Pancreas (tissue), 10 donors: ENCODE measurements at regions not wholly inside any gene's neighbourhood (a gene's known extent, or its start where the extent isn't known, plus 50 kb on each side); places are given as distances from the start of the nearest gene placed in this dataset.
"Not testable (repeated sequence)": the region's sequence is repeated elsewhere in the genome, so short reads cannot be mapped to it uniquely, and the experiment has no call there.

Source experiments
- ATAC-seq, 4 donors: fragments of 200-7000 bp; cut with Tn5 transposase; one replicate each; pipeline versions ENCODE4 v1.8.0 to v1.9.1; 2020; ENCODE audit warnings: mild to moderate bottlenecking in 4 of 4, moderate library complexity in 4 of 4
- DNase-seq, 6 donors: peaks; one replicate each; pipeline ENCODE4 v3.0.0-alpha.2; 2020
- FAIRE-seq: peaks from 2 replicates; lab custom pipeline; 2012; peaks lifted over from hg19 to GRCh38; lab: Jason Lieb, UNC
- H3K27ac ChIP-seq, 4 donors: fragments of 200-600 bp; sonication (generic); 1 replicate in 3 of 4; 2 replicates in 1 of 4; pipeline versions ENCODE4 v1.5.0 to v1.8.0; 2020
- H3K27me3 ChIP-seq, 4 donors: fragments of 200-600 bp; one replicate each; pipeline ENCODE4 v1.8.0; 2021
- H3K36me3 ChIP-seq, 3 donors: fragments of 200-600 bp; sonication (generic) in 1 of 3; one replicate each; pipeline versions ENCODE4 v1.5.0 to v1.8.0; 2020 to 2021
- H3K4me1 ChIP-seq, 3 donors: fragments of 200-600 bp; one replicate each; pipeline ENCODE4 v1.8.0; 2021
- H3K4me3 ChIP-seq, 4 donors: fragments of 200-600 bp; sonication (generic) in 2 of 4; one replicate each; pipeline versions ENCODE4 v1.5.0 to v1.8.0; 2020 to 2021
- H3K9me3 ChIP-seq, 4 donors: fragments of 200-600 bp; one replicate each; pipeline ENCODE4 v1.8.0; 2021
- WGBS, 2 donors: extraction: QIAGEN DNeasy Blood & Tissue Kit; methylation state at CpG; one replicate each; pipeline ENCODE4 v1.1.7; 2013; 5-methylcytosine and 5-hydroxymethylcytosine counted together
- intact Hi-C, 3 donors: fragments of 100-400 bp; cut with DNase I; formaldehyde crosslinking; loops; one replicate each; pipeline versions ENCODE4 v1.11.1 to v1.14.2; 2022
- TF ChIP-seq, protein P1 (sequence below), 4 donors: fragments of 200-600 bp; sonication (generic) in 3 of 4; IDR thresholded peaks; one replicate each; pipeline versions ENCODE4 v1.5.0 to v1.8.0; 2021; ENCODE audit warnings: antibody characterized with exemption in 4 of 4
- donor health status: healthy with polysubstance abuse.
- donor health status: DM: no; HTN: no; CAD: no; lungs with moderate emphysema.
- donor health status: DM: no; HTN: no; CAD: no.
- donor health status: control.
- donor health status: control.
- donor health status: Bipolar disorder and iron deficiency.
- donor health status: DM: yes; HTN: yes; CAD: no.
- donor health status: DM: no; HTN: no; CAD: no.
- donor health status: DM: no; HTN: no; CAD: no.
- donor health status: DM: yes; HTN: yes; CAD: no.

DNA sequence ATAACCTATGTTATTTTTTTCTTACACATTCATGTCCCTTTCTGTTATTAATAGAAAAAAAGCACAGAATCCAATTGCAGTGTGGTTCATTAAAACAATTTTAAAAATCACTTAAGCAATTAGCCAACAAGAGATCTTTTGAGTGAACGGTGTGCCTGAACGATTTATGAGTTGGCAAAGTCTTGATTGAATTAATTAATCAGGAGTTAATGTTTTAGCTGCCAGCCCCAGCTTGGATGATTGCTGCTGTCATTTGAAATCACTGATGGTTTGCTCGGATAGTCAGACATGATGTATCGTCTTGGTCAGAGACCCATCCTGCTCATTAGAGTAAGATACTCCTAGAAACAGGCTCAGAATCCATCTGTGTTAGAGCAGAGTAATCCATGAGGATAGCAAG lies 158.3 kb upstream of the GALNT2 start:
- TF ChIP-seq, protein P1, sequence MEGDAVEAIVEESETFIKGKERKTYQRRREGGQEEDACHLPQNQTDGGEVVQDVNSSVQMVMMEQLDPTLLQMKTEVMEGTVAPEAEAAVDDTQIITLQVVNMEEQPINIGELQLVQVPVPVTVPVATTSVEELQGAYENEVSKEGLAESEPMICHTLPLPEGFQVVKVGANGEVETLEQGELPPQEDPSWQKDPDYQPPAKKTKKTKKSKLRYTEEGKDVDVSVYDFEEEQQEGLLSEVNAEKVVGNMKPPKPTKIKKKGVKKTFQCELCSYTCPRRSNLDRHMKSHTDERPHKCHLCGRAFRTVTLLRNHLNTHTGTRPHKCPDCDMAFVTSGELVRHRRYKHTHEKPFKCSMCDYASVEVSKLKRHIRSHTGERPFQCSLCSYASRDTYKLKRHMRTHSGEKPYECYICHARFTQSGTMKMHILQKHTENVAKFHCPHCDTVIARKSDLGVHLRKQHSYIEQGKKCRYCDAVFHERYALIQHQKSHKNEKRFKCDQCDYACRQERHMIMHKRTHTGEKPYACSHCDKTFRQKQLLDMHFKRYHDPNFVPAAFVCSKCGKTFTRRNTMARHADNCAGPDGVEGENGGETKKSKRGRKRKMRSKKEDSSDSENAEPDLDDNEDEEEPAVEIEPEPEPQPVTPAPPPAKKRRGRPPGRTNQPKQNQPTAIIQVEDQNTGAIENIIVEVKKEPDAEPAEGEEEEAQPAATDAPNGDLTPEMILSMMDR (IDR thresholded peaks at IDR 0.05) = no peak
- DNase-seq (no peak), FAIRE-seq (no peak), ATAC-seq (no peak)
- no peaks in the 10 kb centered on the region for H3K36me3 ChIP-seq
- intact Hi-C loops = no loop called here
- H3K4me1 ChIP-seq = peaks cover 0 to 8% (median 4%) of the 10 kb centered on the region in 3 donors
- no peak overlapping the region for H3K27ac ChIP-seq
- no peak overlapping the region for H3K4me3 ChIP-seq
- H3K27me3 ChIP-seq = no peaks in the 10 kb centered on the region
- WGBS, 2 donors = 78 to 80% methylated on average over 4 of the region's 4 CpGs
- H3K9me3 ChIP-seq = no peaks in the 10 kb centered on the region

DNA sequence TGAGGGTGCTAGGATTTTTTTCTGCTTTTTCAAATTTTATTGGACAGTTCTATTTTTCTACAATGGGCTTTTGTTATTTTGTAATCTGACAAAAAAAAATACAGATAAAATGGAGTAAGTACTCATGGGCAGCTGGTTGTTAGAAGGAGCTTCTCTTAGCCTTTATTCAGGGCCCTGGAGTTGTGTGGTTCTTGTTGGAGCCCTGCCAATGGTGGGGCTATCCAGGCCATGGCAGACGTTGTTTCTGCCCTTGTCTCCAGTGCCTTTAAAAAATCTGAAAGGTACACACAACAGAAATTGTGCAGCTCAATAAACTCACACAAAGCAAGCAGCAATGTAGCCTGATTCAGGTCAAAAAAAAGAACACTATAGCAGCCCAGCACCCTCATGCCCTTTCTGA lies 153.5 kb upstream of the GALNT2 start:
- no peaks in the 10 kb centered on the region for H3K4me1 ChIP-seq
- intact Hi-C loops = no loop called here
- ATAC-seq (no peak), FAIRE-seq (no peak), DNase-seq (no peak)
- H3K27ac ChIP-seq = no peak overlapping the region
- no peaks in the 10 kb centered on the region for H3K36me3 ChIP-seq
- H3K4me3 ChIP-seq = no peak overlapping the region
- H3K27me3 ChIP-seq = no peaks in the 10 kb centered on the region
- H3K9me3 ChIP-seq = no peaks in the 10 kb centered on the region
- WGBS, 2 donors = 0 to 5% methylated on average over 1 of the region's 1 CpG
- TF ChIP-seq, protein P1 (IDR thresholded peaks at IDR 0.05) = no peak

GRCh38 chr1:229919488-229919887 lies 147.6 kb upstream of the GALNT2 start:
- FAIRE-seq, DNase-seq, H3K9me3 ChIP-seq, H3K4me3 ChIP-seq, H3K4me1 ChIP-seq, H3K36me3 ChIP-seq, H3K27me3 ChIP-seq, H3K27ac ChIP-seq, ATAC-seq, intact Hi-C loops: not testable (repeated sequence)
- 95 to 98% methylated on average over 10 of the region's 10 CpGs for WGBS, 2 donors

DNA sequence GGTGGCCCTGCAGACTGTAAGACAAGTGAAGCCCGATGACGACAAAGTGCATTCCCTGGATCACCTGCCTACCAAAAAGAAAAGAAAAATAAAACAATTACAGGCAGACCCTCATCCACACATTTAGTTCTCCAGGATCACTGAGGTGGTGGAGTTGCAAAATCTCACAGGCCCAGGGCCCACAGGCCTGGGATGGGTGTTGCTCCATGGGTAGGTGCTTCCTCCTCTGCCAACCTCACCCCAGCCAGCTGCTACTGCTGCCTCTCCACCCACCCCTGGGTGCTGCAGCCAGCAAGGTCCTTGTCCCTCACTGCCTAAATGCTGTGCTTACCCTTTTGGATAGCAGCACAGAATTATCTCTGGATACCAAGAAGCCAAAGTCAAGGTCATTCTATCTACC lies 146.4 kb upstream of the GALNT2 start:
- Histone ChIP-seq H3K9me3 (no peaks in the 10 kb centered on the region), H3K27me3 (no peaks in the 10 kb centered on the region), H3K4me3 (no peak overlapping the region), H3K36me3 (no peaks in the 10 kb centered on the region), H3K27ac (no peak overlapping the region), H3K4me1 (peaks cover 0 to 4% (median 0%) of the 10 kb centered on the region in 3 donors)
- intact Hi-C loops = no loop called here
- ATAC-seq (no peak), DNase-seq (no peak), FAIRE-seq (no peak)
- WGBS, 2 donors = 96 to 100% methylated on average over 2 of the region's 2 CpGs
- TF ChIP-seq, protein P1 (IDR thresholded peaks at IDR 0.05) = no peak

DNA sequence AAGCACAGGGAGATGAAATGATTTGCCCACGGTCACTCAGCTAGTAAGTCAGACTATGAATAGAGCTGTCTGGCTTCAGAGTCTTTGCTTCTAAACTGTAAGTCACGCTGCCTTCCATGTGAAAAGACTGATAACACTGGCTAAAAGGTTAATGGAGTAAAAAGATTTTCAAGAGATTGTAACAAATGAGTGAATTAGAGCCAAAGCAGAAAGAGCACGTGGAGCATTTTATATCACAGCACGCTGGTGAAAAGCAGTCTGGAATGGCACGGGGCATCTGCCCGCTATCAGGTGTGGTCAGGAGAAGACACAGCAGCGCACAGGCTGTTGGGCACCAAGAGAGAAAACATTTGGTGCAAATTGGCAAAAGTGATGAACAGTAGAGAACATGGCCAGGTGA lies 144.8 kb upstream of the GALNT2 start:
- TF ChIP-seq, protein P1 (IDR thresholded peaks at IDR 0.05) = no peak
- Histone ChIP-seq H3K4me3 (no peak overlapping the region), H3K27me3 (no peaks in the 10 kb centered on the region), H3K4me1 (peaks cover 0 to 4% (median 0%) of the 10 kb centered on the region in 3 donors), H3K27ac (no peak overlapping the region), H3K9me3 (no peaks in the 10 kb centered on the region), H3K36me3 (no peaks in the 10 kb centered on the region)
- no peak for ATAC-seq
- intact Hi-C loops = no loop called here
- DNase-seq = no peak
- FAIRE-seq = no peak
- WGBS, 2 donors = 92% methylated on average over 7 of the region's 7 CpGs
